SK-N-SH (cell line): ENCODE measurements at regions not wholly inside any gene's neighbourhood (a gene's known extent, or its start where the extent isn't known, plus 50 kb on each side); places are given as distances from the start of the nearest gene placed in this dataset.

Experiments
- CTCF ChIA-PET: fragments of 300-600, 350-600 bp; formaldehyde crosslinking; extraction: SDS; loops from one replicate; lab custom pipeline; 2021; lab: Yijun Ruan, JAX
- POLR2A ChIA-PET: fragments of 350-600 bp; sonication (Branson Sonifier 250); formaldehyde crosslinking; extraction: SDS; loops from one replicate; lab custom pipeline; 2020; ENCODE audit warnings: antibody characterized with exemption, inconsistent platforms; lab: Yijun Ruan, JAX
- DNase-seq: peaks from one replicate; pipeline ENCODE4 v3.0.0; 2012
- H2AFZ ChIP-seq: fragments of 200-600 bp; sonication (generic); 2 replicates; pipeline ENCODE4 v1.8.1; 2016; ENCODE audit warnings: antibody characterized with exemption, mild to moderate bottlenecking, low read depth
- H3F3A ChIP-seq: fragments of 200-600 bp; sonication (generic); replicated peaks from 2 replicates; pipeline ENCODE3; 2016; ENCODE audit warnings: antibody characterized with exemption, mild to moderate bottlenecking; ENCODE audit not compliant: insufficient read depth
- H3K27ac ChIP-seq, 2 experiments: fragments of 200-500 bp in 1 of 2; fragments of 200-600 bp in 1 of 2; sonication (Bioruptor generic) in 1 of 2; sonication (generic), shearing (Covaris generic) in 1 of 2; 2 replicates each; pipeline versions ENCODE4 v1.5.1 to v1.6.1; 2014 to 2016; ENCODE audit warnings: low read depth in 2 of 2, inconsistent platforms in 1 of 2, low read length in 1 of 2, mild to moderate bottlenecking in 1 of 2, mixed read lengths in 1 of 2
- H3K27me3 ChIP-seq: fragments of 200-600 bp; sonication (generic), shearing (Covaris generic); 2 replicates; pipeline ENCODE4 v1.6.1; 2016; ENCODE audit warnings: mixed run types; ENCODE audit not compliant: insufficient read depth
- H3K36me3 ChIP-seq, 2 experiments: fragments of 200-500 bp in 1 of 2; fragments of 200-600 bp in 1 of 2; sonication (Bioruptor generic) in 1 of 2; sonication (generic) in 1 of 2; replicated peaks in 1 of 2; 2 replicates each; pipeline versions ENCODE3 to v1.5.1; 2014 to 2016; ENCODE audit warnings: low read length in 1 of 2, mild to moderate bottlenecking in 1 of 2; ENCODE audit not compliant: insufficient read depth in 2 of 2, control insufficient read depth in 1 of 2
- H3K4me1 ChIP-seq, 2 experiments: fragments of 200-500 bp in 1 of 2; fragments of 200-600 bp in 1 of 2; sonication (Bioruptor generic) in 1 of 2; sonication (generic), shearing (Covaris generic) in 1 of 2; 2 replicates each; pipeline versions ENCODE4 v1.5.1 to v1.6.1; 2014 to 2016; ENCODE audit warnings: low read depth in 1 of 2, low read length in 1 of 2, mixed run types in 1 of 2; ENCODE audit not compliant: insufficient read depth in 2 of 2, control insufficient read depth in 1 of 2
- H3K4me2 ChIP-seq: fragments of 200-600 bp; sonication (generic), shearing (Covaris generic); 2 replicates; pipeline ENCODE4 v1.6.1; 2017; ENCODE audit warnings: mixed run types
- H3K4me3 ChIP-seq, 2 experiments: fragments of 200-500 bp in 1 of 2; fragments of 200-600 bp in 1 of 2; sonication (Bioruptor generic) in 1 of 2; sonication (generic), shearing (Covaris generic) in 1 of 2; 2 replicates each; pipeline versions ENCODE4 v1.5.1 to v1.8.1; 2014 to 2016; ENCODE audit warnings: low read depth in 2 of 2, inconsistent platforms in 1 of 2, low read length in 1 of 2, mild to moderate bottlenecking in 1 of 2, mixed read lengths in 1 of 2, moderate library complexity in 1 of 2
- H3K79me2 ChIP-seq: fragments of 200-600 bp; sonication (generic); 2 replicates; pipeline ENCODE4 v1.8.1; 2017; ENCODE audit warnings: mild to moderate bottlenecking; ENCODE audit not compliant: insufficient read depth
- H3K9ac ChIP-seq: fragments of 200-600 bp; sonication (generic); 2 replicates; pipeline ENCODE4 v1.6.1; 2017; ENCODE audit warnings: mixed run types
- H3K9me2 ChIP-seq: fragments of 200-600 bp; sonication (generic); 2 replicates; pipeline ENCODE4 v1.6.1; 2017; ENCODE audit warnings: mixed run types
- H3K9me3 ChIP-seq: fragments of 200-600 bp; sonication (generic); 2 replicates; pipeline ENCODE4 v1.6.1; 2017; ENCODE audit warnings: mixed run types, mild to moderate bottlenecking, moderate library complexity
- H4K20me1 ChIP-seq: fragments of 200-600 bp; sonication (generic); 2 replicates; pipeline ENCODE4 v1.6.1; 2017; ENCODE audit warnings: mild to moderate bottlenecking, mixed run types; ENCODE audit not compliant: insufficient read depth
- CTCF ChIP-seq: fragments of 200-600 bp; sonication (generic); IDR thresholded peaks from 2 replicates; pipeline ENCODE4 v1.6.1; 2017; ENCODE audit warnings: antibody characterized with exemption, mild to moderate bottlenecking, moderate library complexity
- EZH2phosphoT487 ChIP-seq: fragments of 200-600 bp; sonication (generic); IDR thresholded peaks from 2 replicates; pipeline ENCODE4 v1.6.1; 2017; ENCODE audit warnings: low read depth, mixed run types, mild to moderate bottlenecking, antibody characterized with exemption, moderate library complexity, borderline replicate concordance
- FOSL2 ChIP-seq: IDR thresholded peaks from 2 replicates; pipeline ENCODE4 v1.4.0; 2012; ENCODE audit warnings: low read depth, mild to moderate bottlenecking, moderate library complexity, borderline replicate concordance
- FOXJ3 ChIP-seq: sonication (generic); formaldehyde crosslinking; IDR thresholded peaks from 2 replicates; pipeline ENCODE4 v1.5.1; 2020; ENCODE audit warnings: mild to moderate bottlenecking, missing genetic modification reagents
- IRF3 ChIP-seq: fragments of 150-350 bp; IDR thresholded peaks from 2 replicates; pipeline ENCODE4 v1.6.1; 2016; ENCODE audit warnings: mild to moderate bottlenecking, low read depth, low read length
- MAX ChIP-seq: IDR thresholded peaks from 2 replicates; pipeline ENCODE4 v1.4.0; 2012; ENCODE audit warnings: low read depth
- MEF2A ChIP-seq: IDR thresholded peaks from 2 replicates; pipeline ENCODE4 v1.4.0; 2012; ENCODE audit warnings: low read depth, borderline replicate concordance
- MXI1 ChIP-seq: IDR thresholded peaks from 2 replicates; pipeline ENCODE4 v1.6.1; 2012; ENCODE audit warnings: mild to moderate bottlenecking, low read depth, low read length, improper control_type of control experiment
- NFIC ChIP-seq: IDR thresholded peaks from 2 replicates; pipeline ENCODE4 v1.4.0; 2012; ENCODE audit warnings: borderline replicate concordance
- NRF1 ChIP-seq: IDR thresholded peaks from 2 replicates; pipeline ENCODE4 v1.6.1; 2012; ENCODE audit warnings: low read depth, mild to moderate bottlenecking, low read length
- PBX3 ChIP-seq: IDR thresholded peaks from 2 replicates; pipeline ENCODE4; 2012
- RAD21 ChIP-seq: IDR thresholded peaks from 2 replicates; pipeline ENCODE4 v1.6.1; 2012; ENCODE audit warnings: mild to moderate bottlenecking, low read length
- RFX5 ChIP-seq: IDR thresholded peaks from 2 replicates; pipeline ENCODE4 v1.6.1; 2012; ENCODE audit warnings: mild to moderate bottlenecking, improper control_type of control experiment, low read length
- RXRA ChIP-seq: IDR thresholded peaks from 2 replicates; pipeline ENCODE4 v1.4.0; 2012; ENCODE audit warnings: low read depth, mild to moderate bottlenecking, borderline replicate concordance
- SIN3A ChIP-seq: IDR thresholded peaks from 2 replicates; pipeline ENCODE4 v1.6.1; 2012; ENCODE audit warnings: low read depth, mild to moderate bottlenecking, low read length, moderate library complexity, borderline replicate concordance
- TAF1 ChIP-seq: IDR thresholded peaks from 2 replicates; pipeline ENCODE4 v1.6.1; 2012; ENCODE audit warnings: low read depth, mild to moderate bottlenecking, low read length, moderate library complexity, borderline replicate concordance
- TCF12 ChIP-seq: IDR thresholded peaks from 2 replicates; pipeline ENCODE4 v1.4.0; 2012
- TEAD4 ChIP-seq: IDR thresholded peaks from 2 replicates; pipeline ENCODE4 v1.4.0; 2012; ENCODE audit warnings: mild to moderate bottlenecking, borderline replicate concordance; ENCODE audit not compliant: insufficient read depth
- USF2 ChIP-seq: fragments of 150-350 bp; IDR thresholded peaks from 2 replicates; pipeline ENCODE4 v1.6.1; 2017; ENCODE audit warnings: antibody characterized with exemption, low read length, low read depth, borderline replicate concordance
- WGBS: methylation state at CpG from one replicate; pipeline ENCODE4 v1.1.6; 2017; ENCODE audit warnings: low lambda C conversion rate; 5-methylcytosine and 5-hydroxymethylcytosine counted together

GRCh38 chr21:25427828-25428227 is 179.5 kb downstream of the MRPL39 start:
- DNase-seq, result no peak
- CTCF ChIA-PET, result no interaction called here
- 55% methylated on average over 5 of the region's 5 CpGs for WGBS

More at GRCh38 chr21:25427828-25428227, 179.5 kb downstream of the MRPL39 start:
- no peaks in the 10 kb centered on the region for H4K20me1 ChIP-seq
- H3F3A ChIP-seq, result no peaks in the 10 kb centered on the region
- no peaks in the 10 kb centered on the region for H3K79me2 ChIP-seq
- no peaks in the 10 kb centered on the region for H3K9me2 ChIP-seq
- H3K4me2 ChIP-seq, result no peak overlapping the region
- no peak for TF ChIP-seq RXRA
- TF ChIP-seq TAF1, result no peak
- no peak for TF ChIP-seq CTCF
- TF ChIP-seq TEAD4, result no peak
- TF ChIP-seq FOSL2, result no peak
- no peak for TF ChIP-seq RAD21
- no peak for TF ChIP-seq NRF1
- no peak for TF ChIP-seq EZH2phosphoT487
- no peak for TF ChIP-seq MXI1
- no peak for TF ChIP-seq RFX5
- no peak for TF ChIP-seq USF2
- TF ChIP-seq IRF3, result no peak
- no peak for TF ChIP-seq SIN3A
- TF ChIP-seq FOXJ3 (CRISPR knock-in tag), result no peak
- TF ChIP-seq MAX, result no peak
- no peak for TF ChIP-seq NFIC
- no peak for TF ChIP-seq PBX3
- TF ChIP-seq MEF2A, result no peak
- no peak for TF ChIP-seq TCF12
- H3K9me3 ChIP-seq, result no peaks in the 10 kb centered on the region
- no peak overlapping the region for H3K4me3 ChIP-seq
- no peaks in the 10 kb centered on the region for H3K36me3 ChIP-seq
- H2AFZ ChIP-seq, result no peak overlapping the region
- no peaks in the 10 kb centered on the region for H3K27me3 ChIP-seq
- no peak overlapping the region for H3K9ac ChIP-seq
- H3K27ac ChIP-seq, result no peak overlapping the region
- POLR2A ChIA-PET, result no interaction called here
- H3K4me1 ChIP-seq, result no peaks in the 10 kb centered on the region
